ENCODE measurements at regions not wholly inside any gene's neighbourhood (a gene's known extent, or its start where the extent isn't known, plus 50 kb on each side); places are given as distances from the start of the nearest gene placed in this dataset.
"Not testable (repeated sequence)": the region's sequence is repeated elsewhere in the genome, so short reads cannot be mapped to it uniquely, and the experiment has no call there.

- DNase-seq = no peak
- Histone ChIP-seq H3K4me3 (ENCODE audit: control insufficient read depth in 1 of 7, extremely low read depth in 1 of 7, insufficient read depth in 4 of 7, low read depth in 2 of 7, low read length in 6 of 7) (no peak overlapping the region), H3K9me3 (ENCODE audit: control extremely low read depth in 1 of 5, control insufficient read depth in 4 of 5, insufficient read depth in 2 of 5, low read depth in 1 of 5, low read length in 4 of 5) (peaks cover 0 to 24% (median 5%) of the 10 kb centered on the region in 5 experiments), H3K36me3 (ENCODE audit: control insufficient read depth in 4 of 4, insufficient read depth in 4 of 4, low read length in 3 of 4) (no peaks in the 10 kb centered on the region), H3K27me3 (replicated peaks in 2 of 5; ENCODE audit: control insufficient read depth in 4 of 5, insufficient read depth in 5 of 5, low read length in 4 of 5) (peaks cover 0 to 4% (median 0%) of the 10 kb centered on the region in 5 experiments), H3K4me1 (ENCODE audit: control extremely low read depth in 1 of 4, control insufficient read depth in 4 of 4, insufficient read depth in 4 of 4, low read length in 3 of 4) (no peaks in the 10 kb centered on the region), H3K27ac (ENCODE audit: insufficient read depth in 1 of 2, low read depth in 1 of 2, low read length in 2 of 2, poor library complexity in 1 of 2, severe bottlenecking in 2 of 2) (no peak overlapping the region)
- WGBS (ENCODE audit: insufficient coverage) = 100% methylated on average over 1 of the region's 1 CpG
- ChIA-PET POLR2A (no interaction called here), CTCF (no interaction called here)
Measured at GRCh38 chr10:118931436-118931835, 98.1 kb upstream of the NANOS1 start.

DNA sequence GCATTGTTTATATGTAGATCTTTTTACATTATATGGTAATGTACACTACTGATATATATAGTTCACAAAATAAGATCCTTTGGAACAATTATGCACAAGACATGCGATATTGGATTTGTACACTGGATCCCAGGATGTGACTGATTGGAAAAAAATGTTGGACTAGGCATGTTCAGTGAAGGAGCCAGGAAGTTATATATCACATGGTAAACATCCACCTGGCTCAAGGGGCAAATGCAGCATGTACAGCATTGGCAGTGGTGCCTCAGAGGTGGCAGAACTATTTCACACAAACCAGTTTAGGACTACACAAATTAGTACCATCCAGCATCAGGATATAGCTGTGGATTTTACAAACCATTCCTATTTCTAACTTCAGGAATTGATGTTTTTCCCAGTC is 97.4 kb upstream of the NANOS1 start:
- WGBS (ENCODE audit: insufficient coverage) = 100% methylated on average over 1 of the region's 1 CpG
- H3K4me1 ChIP-seq (ENCODE audit: control extremely low read depth in 1 of 4, control insufficient read depth in 4 of 4, insufficient read depth in 4 of 4, low read length in 3 of 4); H3K4me3 ChIP-seq (ENCODE audit: control insufficient read depth in 1 of 7, extremely low read depth in 1 of 7, insufficient read depth in 4 of 7, low read depth in 2 of 7, low read length in 6 of 7); H3K36me3 ChIP-seq (ENCODE audit: control insufficient read depth in 4 of 4, insufficient read depth in 4 of 4, low read length in 3 of 4); DNase-seq; CTCF ChIA-PET; POLR2A ChIA-PET; H3K27ac ChIP-seq (ENCODE audit: insufficient read depth in 1 of 2, low read depth in 1 of 2, low read length in 2 of 2, poor library complexity in 1 of 2, severe bottlenecking in 2 of 2); H3K27me3 ChIP-seq (replicated peaks in 2 of 5; ENCODE audit: control insufficient read depth in 4 of 5, insufficient read depth in 5 of 5, low read length in 4 of 5): not testable (repeated sequence)
- H3K9me3 ChIP-seq (ENCODE audit: control extremely low read depth in 1 of 5, control insufficient read depth in 4 of 5, insufficient read depth in 2 of 5, low read depth in 1 of 5, low read length in 4 of 5) = peaks cover 0 to 24% (median 5%) of the 10 kb centered on the region in 5 experiments

DNA sequence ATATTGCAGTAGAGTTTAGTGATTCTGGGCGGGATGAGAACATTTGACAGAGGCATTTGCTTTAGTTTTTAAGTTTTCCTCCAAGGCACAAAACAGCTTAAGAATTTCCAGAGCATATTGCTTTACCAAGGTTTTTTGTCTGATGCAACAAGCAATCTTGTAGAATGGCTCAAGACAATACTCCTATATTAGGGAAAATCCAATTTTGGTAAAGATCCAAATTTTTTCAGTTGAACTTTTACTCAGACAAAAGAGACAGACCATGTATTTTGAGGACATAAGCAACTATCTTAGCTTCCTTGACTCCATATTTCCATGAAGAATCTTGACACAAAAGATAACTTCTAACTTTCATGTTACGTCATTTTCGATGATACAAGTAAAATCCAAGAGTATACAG is 92.3 kb upstream of the NANOS1 start:
- Histone ChIP-seq H3K4me3 (ENCODE audit: control insufficient read depth in 1 of 7, extremely low read depth in 1 of 7, insufficient read depth in 4 of 7, low read depth in 2 of 7, low read length in 6 of 7) (no peak overlapping the region), H3K27me3 (replicated peaks in 2 of 5; ENCODE audit: control insufficient read depth in 4 of 5, insufficient read depth in 5 of 5, low read length in 4 of 5) (peaks cover 0 to 6% (median 0%) of the 10 kb centered on the region in 5 experiments), H3K9me3 (ENCODE audit: control extremely low read depth in 1 of 5, control insufficient read depth in 4 of 5, insufficient read depth in 2 of 5, low read depth in 1 of 5, low read length in 4 of 5) (peaks cover 0 to 8% (median 3%) of the 10 kb centered on the region in 5 experiments), H3K36me3 (ENCODE audit: control insufficient read depth in 4 of 4, insufficient read depth in 4 of 4, low read length in 3 of 4) (no peaks in the 10 kb centered on the region), H3K27ac (ENCODE audit: insufficient read depth in 1 of 2, low read depth in 1 of 2, low read length in 2 of 2, poor library complexity in 1 of 2, severe bottlenecking in 2 of 2) (no peak overlapping the region), H3K4me1 (ENCODE audit: control extremely low read depth in 1 of 4, control insufficient read depth in 4 of 4, insufficient read depth in 4 of 4, low read length in 3 of 4) (no peaks in the 10 kb centered on the region)
- no peak for DNase-seq
- POLR2A ChIA-PET = no interaction called here
- CTCF ChIA-PET = no interaction called here
- 95% methylated on average over 3 of the region's 3 CpGs for WGBS (ENCODE audit: insufficient coverage)

DNA sequence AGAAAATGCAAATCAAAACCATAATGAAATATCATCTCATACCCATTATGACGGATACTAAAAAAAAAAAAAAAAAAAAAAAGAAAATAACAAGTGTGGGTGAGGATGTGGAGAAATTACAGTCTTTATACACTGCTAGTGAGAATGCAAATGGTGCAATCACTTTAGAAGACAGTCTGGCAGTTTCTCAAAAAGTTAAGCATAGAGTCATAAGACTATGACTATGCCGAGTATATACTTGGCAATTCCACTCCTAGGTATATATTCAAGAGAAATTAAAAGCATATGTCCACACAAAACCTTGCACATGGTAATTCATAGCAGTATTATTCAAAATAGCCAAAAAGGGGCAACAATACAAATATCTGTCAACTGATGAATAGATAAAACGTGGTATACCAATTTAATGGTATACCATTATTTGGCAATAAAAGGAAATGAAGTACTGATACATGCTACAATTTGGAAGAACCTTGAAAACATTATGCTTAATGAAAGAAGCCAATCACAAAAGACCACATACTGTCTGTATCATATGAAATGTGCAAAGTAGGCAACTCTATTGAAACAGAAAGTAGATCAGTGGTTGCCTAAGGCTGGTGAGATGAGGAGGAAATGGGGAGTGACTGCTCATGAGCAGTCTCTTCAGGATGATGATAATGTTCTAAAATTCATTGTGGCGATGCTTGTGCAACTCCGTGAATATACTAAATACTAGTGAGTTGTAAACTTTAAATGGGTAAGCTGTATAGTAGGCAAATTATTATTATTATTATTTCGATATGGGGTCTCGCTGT is 90.1 kb upstream of the NANOS1 start:
- H3K9me3 ChIP-seq (ENCODE audit: control extremely low read depth in 1 of 5, control insufficient read depth in 4 of 5, insufficient read depth in 2 of 5, low read depth in 1 of 5, low read length in 4 of 5) = peaks cover 0 to 6% (median 3%) of the 10 kb centered on the region in 5 experiments
- H3K4me1 ChIP-seq (ENCODE audit: control extremely low read depth in 1 of 4, control insufficient read depth in 4 of 4, insufficient read depth in 4 of 4, low read length in 3 of 4) = no peaks in the 10 kb centered on the region
- H3K4me3 ChIP-seq (ENCODE audit: control insufficient read depth in 1 of 7, extremely low read depth in 1 of 7, insufficient read depth in 4 of 7, low read depth in 2 of 7, low read length in 6 of 7) = no peak overlapping the region
- H3K27ac ChIP-seq (ENCODE audit: insufficient read depth in 1 of 2, low read depth in 1 of 2, low read length in 2 of 2, poor library complexity in 1 of 2, severe bottlenecking in 2 of 2) = no peak overlapping the region
- WGBS (ENCODE audit: insufficient coverage) = 92% methylated on average over 2 of the region's 7 CpGs
- ChIA-PET POLR2A (interaction anchor here (0.6 kb wide), 1 partner anchor 1150 kb away, joined by 4 read pairs; no protein-coding TSS in a partner anchor), CTCF (no interaction called here)
- no peaks in the 10 kb centered on the region for H3K36me3 ChIP-seq (ENCODE audit: control insufficient read depth in 4 of 4, insufficient read depth in 4 of 4, low read length in 3 of 4)
- DNase-seq = no peak
- H3K27me3 ChIP-seq (replicated peaks in 2 of 5; ENCODE audit: control insufficient read depth in 4 of 5, insufficient read depth in 5 of 5, low read length in 4 of 5) = peaks cover 0 to 6% (median 4%) of the 10 kb centered on the region in 5 experiments

- Histone ChIP-seq H3K27me3 (replicated peaks in 2 of 5; ENCODE audit: control insufficient read depth in 4 of 5, insufficient read depth in 5 of 5, low read length in 4 of 5) (peaks cover 0 to 9% (median 0%) of the 10 kb centered on the region in 5 experiments), H3K9me3 (ENCODE audit: control extremely low read depth in 1 of 5, control insufficient read depth in 4 of 5, insufficient read depth in 2 of 5, low read depth in 1 of 5, low read length in 4 of 5) (peaks cover 0 to 6% (median 3%) of the 10 kb centered on the region in 5 experiments), H3K36me3 (ENCODE audit: control insufficient read depth in 4 of 4, insufficient read depth in 4 of 4, low read length in 3 of 4) (no peaks in the 10 kb centered on the region), H3K4me1 (ENCODE audit: control extremely low read depth in 1 of 4, control insufficient read depth in 4 of 4, insufficient read depth in 4 of 4, low read length in 3 of 4) (no peaks in the 10 kb centered on the region), H3K27ac (ENCODE audit: insufficient read depth in 1 of 2, low read depth in 1 of 2, low read length in 2 of 2, poor library complexity in 1 of 2, severe bottlenecking in 2 of 2) (no peak overlapping the region), H3K4me3 (ENCODE audit: control insufficient read depth in 1 of 7, extremely low read depth in 1 of 7, insufficient read depth in 4 of 7, low read depth in 2 of 7, low read length in 6 of 7) (no peak overlapping the region)
- ChIA-PET CTCF (no interaction called here), POLR2A (interaction anchor here (0.6 kb wide), 1 partner anchor 1151 kb away, joined by 4 read pairs; no protein-coding TSS in a partner anchor)
- no CpG with 5 or more reads among the region's 1 CpG for WGBS (ENCODE audit: insufficient coverage)
- no peak for DNase-seq
Measured at GRCh38 chr10:118940386-118940785, 89.1 kb upstream of the NANOS1 start.

DNA sequence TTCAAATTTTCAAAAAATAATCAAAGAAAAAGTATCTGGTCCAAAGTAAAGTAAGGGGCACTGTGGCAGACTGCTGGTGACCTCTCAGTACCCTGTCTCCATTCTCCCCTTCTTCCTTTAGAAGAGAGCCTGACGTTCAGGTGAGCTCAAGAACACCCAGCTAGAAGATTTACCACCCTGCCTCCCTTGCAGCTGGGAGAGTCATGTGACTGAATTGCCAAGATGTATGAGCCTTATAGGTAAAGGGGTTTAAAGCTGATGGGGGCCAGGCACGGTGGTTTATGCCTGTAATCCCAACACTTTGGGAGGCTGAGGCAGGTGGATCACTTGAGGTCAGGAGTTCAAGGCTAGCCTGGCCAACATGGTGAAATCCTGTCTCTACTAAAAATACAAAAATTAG is 86.3 kb upstream of the NANOS1 start:
- POLR2A ChIA-PET = no interaction called here
- H3K27ac ChIP-seq (ENCODE audit: insufficient read depth in 1 of 2, low read depth in 1 of 2, low read length in 2 of 2, poor library complexity in 1 of 2, severe bottlenecking in 2 of 2) = no peak overlapping the region
- CTCF ChIA-PET = no interaction called here
- H3K9me3 ChIP-seq (ENCODE audit: control extremely low read depth in 1 of 5, control insufficient read depth in 4 of 5, insufficient read depth in 2 of 5, low read depth in 1 of 5, low read length in 4 of 5) = peaks cover 0 to 6% (median 3%) of the 10 kb centered on the region in 5 experiments
- no peaks in the 10 kb centered on the region for H3K4me1 ChIP-seq (ENCODE audit: control extremely low read depth in 1 of 4, control insufficient read depth in 4 of 4, insufficient read depth in 4 of 4, low read length in 3 of 4)
- no peaks in the 10 kb centered on the region for H3K36me3 ChIP-seq (ENCODE audit: control insufficient read depth in 4 of 4, insufficient read depth in 4 of 4, low read length in 3 of 4)
- DNase-seq = no peak
- no peak overlapping the region for H3K4me3 ChIP-seq (ENCODE audit: control insufficient read depth in 1 of 7, extremely low read depth in 1 of 7, insufficient read depth in 4 of 7, low read depth in 2 of 7, low read length in 6 of 7)
- 100% methylated on average over 1 of the region's 2 CpGs for WGBS (ENCODE audit: insufficient coverage)
- peaks cover 0 to 11% (median 0%) of the 10 kb centered on the region in 5 experiments for H3K27me3 ChIP-seq (replicated peaks in 2 of 5; ENCODE audit: control insufficient read depth in 4 of 5, insufficient read depth in 5 of 5, low read length in 4 of 5)

DNA sequence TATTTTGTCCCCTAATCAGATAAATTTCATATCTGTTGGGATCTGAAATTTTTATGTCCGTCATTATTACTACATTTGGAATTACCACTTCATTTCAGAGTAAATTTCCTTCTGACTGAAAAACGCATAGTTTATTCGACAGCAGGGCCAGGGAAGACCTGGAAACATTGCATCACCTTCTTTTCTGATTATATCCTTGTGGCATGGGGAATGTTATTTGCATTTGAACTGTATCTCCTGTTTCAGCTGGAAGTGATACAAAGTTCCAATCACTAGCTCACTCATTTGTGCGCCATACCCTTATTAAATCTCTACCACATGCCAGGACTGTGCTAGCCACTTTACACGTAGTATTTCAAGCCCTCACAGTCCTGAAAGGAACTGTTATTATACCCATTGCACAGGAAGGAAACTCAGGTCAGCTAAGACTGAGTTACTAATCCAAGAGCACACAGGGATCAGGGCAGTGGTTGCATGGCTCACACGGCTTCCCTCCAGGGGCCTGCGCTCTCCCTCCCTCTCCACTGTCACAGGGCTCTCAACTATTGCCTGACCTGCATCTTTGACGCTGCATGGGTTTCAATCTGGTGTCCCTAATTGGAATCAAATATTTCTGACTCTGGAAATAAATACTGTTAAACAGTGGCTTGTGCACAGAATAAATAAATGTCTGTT is 84.4 kb upstream of the NANOS1 start:
- Histone ChIP-seq H3K4me3 (ENCODE audit: control insufficient read depth in 1 of 7, extremely low read depth in 1 of 7, insufficient read depth in 4 of 7, low read depth in 2 of 7, low read length in 6 of 7) (no peak overlapping the region), H3K9me3 (ENCODE audit: control extremely low read depth in 1 of 5, control insufficient read depth in 4 of 5, insufficient read depth in 2 of 5, low read depth in 1 of 5, low read length in 4 of 5) (peaks cover 0 to 6% (median 2%) of the 10 kb centered on the region in 5 experiments), H3K36me3 (ENCODE audit: control insufficient read depth in 4 of 4, insufficient read depth in 4 of 4, low read length in 3 of 4) (no peaks in the 10 kb centered on the region), H3K4me1 (ENCODE audit: control extremely low read depth in 1 of 4, control insufficient read depth in 4 of 4, insufficient read depth in 4 of 4, low read length in 3 of 4) (no peaks in the 10 kb centered on the region), H3K27me3 (replicated peaks in 2 of 5; ENCODE audit: control insufficient read depth in 4 of 5, insufficient read depth in 5 of 5, low read length in 4 of 5) (peaks cover 0 to 11% (median 0%) of the 10 kb centered on the region in 5 experiments), H3K27ac (ENCODE audit: insufficient read depth in 1 of 2, low read depth in 1 of 2, low read length in 2 of 2, poor library complexity in 1 of 2, severe bottlenecking in 2 of 2) (no peak overlapping the region)
- CTCF ChIA-PET = no interaction called here
- DNase-seq = no peak
- POLR2A ChIA-PET = no interaction called here
- WGBS (ENCODE audit: insufficient coverage) = 100% methylated on average over 3 of the region's 8 CpGs

Data from common myeloid progenitor, CD34-positive (primary cell).